ENCODE measurements at regions not wholly inside any gene's neighbourhood (a gene's known extent, or its start where the extent isn't known, plus 50 kb on each side); places are given as distances from the start of the nearest gene placed in this dataset.

DNA sequence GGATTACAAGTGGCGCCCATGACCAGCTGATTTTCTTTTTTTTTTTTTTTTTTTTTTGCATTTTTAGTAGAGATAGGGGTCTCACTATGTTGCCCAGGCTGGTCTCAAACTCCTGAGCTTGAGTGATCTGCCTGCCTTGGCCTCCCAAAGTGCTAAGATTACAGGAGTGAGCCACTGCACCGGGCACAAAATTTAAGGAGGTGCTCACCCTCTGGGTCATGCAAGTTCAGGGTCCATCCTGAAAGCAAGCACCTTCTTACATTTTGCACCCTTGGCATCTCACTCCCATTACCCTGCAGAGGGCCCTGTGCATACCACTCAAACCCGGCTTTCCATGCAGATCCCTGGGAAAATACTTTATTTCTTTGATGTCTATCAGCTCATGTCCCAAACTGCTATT lies 95.6 kb upstream of the ADRA1B start:
- FAIRE-seq (no peak), DNase-seq (ENCODE audit: extremely low read depth in 1 of 4, low spot score in 3 of 4) (no peak), ATAC-seq (no peak)
- CTCF ChIA-PET (ENCODE audit: low intra/inter-chr PET ratio) = no interaction called here
- no TSS peak for BruUV-seq (replicated peaks)
- 4% methylated on average over 3 of the region's 3 CpGs for WGBS (ENCODE audit: insufficient coverage, low coverage, missing lambda C conversion rate)
- H3K9me1 ChIP-seq (ENCODE audit: control insufficient read depth, insufficient read depth, low read length) = no peaks in the 10 kb centered on the region
- H4K20me1 ChIP-seq (replicated peaks; ENCODE audit: control insufficient read depth, insufficient read depth, low read length) = no peaks in the 10 kb centered on the region
- POLR2A ChIA-PET = interaction anchor here (0.6 kb wide), 1 partner anchor 166 kb away, joined by 3 read pairs; no protein-coding TSS in a partner anchor
- TF ChIP-seq ZNF766 (CRISPR knock-in tag; conservative IDR thresholded peaks at IDR 0.05) (no peak), TAF15 (IDR thresholded peaks at IDR 0.05; ENCODE audit: low read depth, low read length) (no peak), NONO (IDR thresholded peaks at IDR 0.05; ENCODE audit: low read depth in 2 of 2, low read length in 1 of 2) (no peak), ADNP (tag; IDR thresholded peaks at IDR 0.05) (no peak), CHCHD3 (CRISPR knock-in tag; IDR thresholded peaks at IDR 0.05) (no peak), SP1 (CRISPR knock-in tag; IDR thresholded peaks at IDR 0.05) (no peak), TEAD2 (tag; IDR thresholded peaks at IDR 0.05) (no peak)
- TF ChIP-seq, protein P1, sequence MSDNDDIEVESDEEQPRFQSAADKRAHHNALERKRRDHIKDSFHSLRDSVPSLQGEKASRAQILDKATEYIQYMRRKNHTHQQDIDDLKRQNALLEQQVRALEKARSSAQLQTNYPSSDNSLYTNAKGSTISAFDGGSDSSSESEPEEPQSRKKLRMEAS (CRISPR knock-in tag; IDR thresholded peaks at IDR 0.05) = no peak
- TF ChIP-seq, protein P2, sequence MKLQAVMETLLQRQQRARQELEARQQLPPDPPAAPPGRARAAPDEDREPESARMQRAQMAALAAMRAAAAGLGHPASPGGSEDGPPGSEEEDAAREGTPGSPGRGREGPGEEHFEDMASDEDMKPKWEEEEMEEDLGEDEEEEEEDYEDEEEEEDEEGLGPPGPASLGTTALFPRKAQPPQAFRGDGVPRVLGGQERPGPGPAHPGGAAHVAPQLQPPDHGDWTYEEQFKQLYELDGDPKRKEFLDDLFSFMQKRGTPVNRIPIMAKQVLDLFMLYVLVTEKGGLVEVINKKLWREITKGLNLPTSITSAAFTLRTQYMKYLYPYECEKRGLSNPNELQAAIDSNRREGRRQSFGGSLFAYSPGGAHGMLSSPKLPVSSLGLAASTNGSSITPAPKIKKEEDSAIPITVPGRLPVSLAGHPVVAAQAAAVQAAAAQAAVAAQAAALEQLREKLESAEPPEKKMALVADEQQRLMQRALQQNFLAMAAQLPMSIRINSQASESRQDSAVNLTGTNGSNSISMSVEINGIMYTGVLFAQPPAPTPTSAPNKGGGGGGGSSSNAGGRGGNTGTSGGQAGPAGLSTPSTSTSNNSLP (IDR thresholded peaks at IDR 0.05; ENCODE audit: borderline replicate concordance, low read depth, low read length) = no peak
- intact Hi-C loops (cut with micrococcal nuclease) = no loop called here
- H3K36me3 ChIP-seq (ENCODE audit: control insufficient read depth, insufficient read depth, low read length) = no peaks in the 10 kb centered on the region
- H3K4me1 ChIP-seq (replicated peaks in 1 of 2; ENCODE audit: control insufficient read depth in 2 of 2, insufficient read depth in 2 of 2, low read length in 2 of 2) = no peaks in the 10 kb centered on the region
- no peak overlapping the region for H3K4me3 ChIP-seq
- H3K9ac ChIP-seq (ENCODE audit: insufficient read depth in 1 of 2, low read depth in 2 of 2, low read length in 2 of 2) = no peak overlapping the region
- no peaks in the 10 kb centered on the region for H3K9me3 ChIP-seq (replicated peaks; ENCODE audit: control insufficient read depth, insufficient read depth, low read depth, low read length)
- H2AFZ ChIP-seq (ENCODE audit: low read depth, low read length) = no peak overlapping the region
- no peaks in the 10 kb centered on the region for H3K79me2 ChIP-seq (ENCODE audit: control insufficient read depth, insufficient read depth, low read length)
- no peak overlapping the region for H3K4me2 ChIP-seq (ENCODE audit: insufficient read depth, low read length)
- in situ Hi-C loops (cut with MboI) = no loop called here
- H3K27me3 ChIP-seq (ENCODE audit: control insufficient read depth in 2 of 2, insufficient read depth in 2 of 2, low read length in 2 of 2) = peaks cover 0 to 8% of the 10 kb centered on the region in 2 experiments; a peak in 3 of 5 replicates
- H3K27ac ChIP-seq (ENCODE audit: extremely low read depth, low read depth, low read length) = no peak overlapping the region
